IPS-20b (cell line): ENCODE measurements at regions not wholly inside any gene's neighbourhood (a gene's known extent, or its start where the extent isn't known, plus 50 kb on each side); places are given as distances from the start of the nearest gene placed in this dataset.

Experiments
- H3K27ac ChIP-seq: one replicate; pipeline ENCODE4 v1.5.1; 2013; ENCODE audit warnings: low read length
- H3K27me3 ChIP-seq: 2 replicates; pipeline ENCODE4 v1.6.1; 2013; ENCODE audit warnings: mild to moderate bottlenecking, low read length, inconsistent platforms; ENCODE audit not compliant: insufficient read depth
- H3K36me3 ChIP-seq: 2 replicates; pipeline ENCODE4 v1.6.1; 2013; ENCODE audit warnings: low read depth, mild to moderate bottlenecking, inconsistent platforms, low read length, moderate library complexity; ENCODE audit not compliant: insufficient read depth
- H3K4me1 ChIP-seq: 2 replicates; pipeline ENCODE4 v1.6.1; 2013; ENCODE audit warnings: mild to moderate bottlenecking, control low read depth, inconsistent platforms, low read length, moderate library complexity; ENCODE audit not compliant: insufficient read depth
- H3K4me3 ChIP-seq: 2 replicates; pipeline ENCODE4 v1.5.1; 2013; ENCODE audit warnings: mild to moderate bottlenecking, low read length, inconsistent platforms
- H3K9ac ChIP-seq: 2 replicates; pipeline ENCODE4 v1.6.1; 2013; ENCODE audit warnings: low read depth, mild to moderate bottlenecking, inconsistent platforms, low read length, moderate library complexity
- H3K9me3 ChIP-seq: 2 replicates; pipeline ENCODE4 v1.6.1; 2013; ENCODE audit warnings: mild to moderate bottlenecking, low read depth, low read length, inconsistent platforms; ENCODE audit not compliant: insufficient read depth

GRCh38 chr12:75877763-75878621 lies 153.6 kb downstream of the PHLDA1 start:
- Histone ChIP-seq H3K27me3 (no peaks in the 10 kb centered on the region), H3K9me3 (no peaks in the 10 kb centered on the region), H3K36me3 (no peaks in the 10 kb centered on the region), H3K27ac (no peak overlapping the region), H3K4me1 (peaks cover 24% of the 10 kb centered on the region), H3K9ac (no peak overlapping the region), H3K4me3 (no peak overlapping the region)

GRCh38 chr12:75876832-75877762 lies 154.5 kb downstream of the PHLDA1 start:
- Histone ChIP-seq H3K4me1 (peaks cover 16% of the 10 kb centered on the region), H3K4me3 (no peak overlapping the region), H3K27me3 (no peaks in the 10 kb centered on the region), H3K27ac (peak overlapping the region; percentile 22), H3K36me3 (no peaks in the 10 kb centered on the region), H3K9me3 (no peaks in the 10 kb centered on the region), H3K9ac (peak overlapping the region; percentile 5)

GRCh38 chr12:75874441-75874840 lies 157.1 kb downstream of the PHLDA1 start:
- Histone ChIP-seq H3K9ac (no peak overlapping the region), H3K27me3 (no peaks in the 10 kb centered on the region), H3K36me3 (no peaks in the 10 kb centered on the region), H3K4me3 (no peak overlapping the region), H3K4me1 (peaks cover 16% of the 10 kb centered on the region), H3K9me3 (no peaks in the 10 kb centered on the region), H3K27ac (no peak overlapping the region)

- no peak overlapping the region for H3K27ac ChIP-seq
- no peak overlapping the region for H3K4me3 ChIP-seq
- peaks cover 10% of the 10 kb centered on the region for H3K4me1 ChIP-seq
- H3K36me3 ChIP-seq: no peaks in the 10 kb centered on the region
- H3K27me3 ChIP-seq: no peaks in the 10 kb centered on the region
- H3K9me3 ChIP-seq: no peaks in the 10 kb centered on the region
- H3K9ac ChIP-seq: no peak overlapping the region
Measured at GRCh38 chr12:75872762-75873161, 158.8 kb downstream of the PHLDA1 start.

GRCh38 chr12:75870878-75871277 lies 160.7 kb downstream of the PHLDA1 start:
- no peak overlapping the region for H3K9ac ChIP-seq
- peaks cover 4% of the 10 kb centered on the region; the same call in 1 of the 2 replicates for H3K4me1 ChIP-seq
- no peak overlapping the region for H3K27ac ChIP-seq
- no peaks in the 10 kb centered on the region for H3K27me3 ChIP-seq
- no peaks in the 10 kb centered on the region for H3K9me3 ChIP-seq
- no peaks in the 10 kb centered on the region for H3K36me3 ChIP-seq
- H3K4me3 ChIP-seq: no peak overlapping the region

GRCh38 chr12:75868501-75868900 lies 163.1 kb downstream of the PHLDA1 start:
- Histone ChIP-seq H3K9me3 (no peaks in the 10 kb centered on the region), H3K4me3 (no peak overlapping the region), H3K36me3 (no peaks in the 10 kb centered on the region), H3K4me1 (peaks cover 4% of the 10 kb centered on the region; the same call in 1 of the 2 replicates), H3K9ac (no peak overlapping the region), H3K27me3 (no peaks in the 10 kb centered on the region), H3K27ac (no peak overlapping the region)

GRCh38 chr12:75865315-75865714 lies 166.3 kb downstream of the PHLDA1 start:
- Histone ChIP-seq H3K27me3 (no peaks in the 10 kb centered on the region), H3K4me3 (no peak overlapping the region), H3K9ac (no peak overlapping the region), H3K9me3 (no peaks in the 10 kb centered on the region), H3K36me3 (no peaks in the 10 kb centered on the region), H3K4me1 (no peaks in the 10 kb centered on the region), H3K27ac (no peak overlapping the region)

GRCh38 chr12:75864161-75864560 lies 167.4 kb downstream of the PHLDA1 start:
- no peak overlapping the region for H3K27ac ChIP-seq
- H3K4me3 ChIP-seq: no peak overlapping the region
- no peaks in the 10 kb centered on the region for H3K9me3 ChIP-seq
- no peaks in the 10 kb centered on the region for H3K36me3 ChIP-seq
- H3K9ac ChIP-seq: no peak overlapping the region
- no peaks in the 10 kb centered on the region for H3K27me3 ChIP-seq
- H3K4me1 ChIP-seq: no peaks in the 10 kb centered on the region

- Histone ChIP-seq H3K27ac (no peak overlapping the region), H3K4me3 (no peak overlapping the region), H3K4me1 (no peaks in the 10 kb centered on the region), H3K27me3 (no peaks in the 10 kb centered on the region), H3K9ac (no peak overlapping the region), H3K36me3 (no peaks in the 10 kb centered on the region), H3K9me3 (no peaks in the 10 kb centered on the region)
Measured at GRCh38 chr12:75863533-75863932, 168.0 kb downstream of the PHLDA1 start.

- Histone ChIP-seq H3K4me3 (no peak overlapping the region), H3K9me3 (no peaks in the 10 kb centered on the region), H3K36me3 (no peaks in the 10 kb centered on the region), H3K4me1 (no peaks in the 10 kb centered on the region), H3K27me3 (no peaks in the 10 kb centered on the region), H3K27ac (no peak overlapping the region), H3K9ac (no peak overlapping the region)
Measured at GRCh38 chr12:75862692-75863471, 168.7 kb downstream of the PHLDA1 start.

GRCh38 chr12:75859868-75860267 lies 171.7 kb downstream of the PHLDA1 start:
- H3K27me3 ChIP-seq: no peaks in the 10 kb centered on the region
- no peak overlapping the region for H3K4me3 ChIP-seq
- no peaks in the 10 kb centered on the region for H3K4me1 ChIP-seq
- H3K36me3 ChIP-seq: no peaks in the 10 kb centered on the region
- H3K9ac ChIP-seq: no peak overlapping the region
- H3K27ac ChIP-seq: no peak overlapping the region
- H3K9me3 ChIP-seq: no peaks in the 10 kb centered on the region
